HCT116 (cell line): ENCODE measurements at regions not wholly inside any gene's neighbourhood (a gene's known extent, or its start where the extent isn't known, plus 50 kb on each side); places are given as distances from the start of the nearest gene placed in this dataset.

Experiments
- ATAC-seq: fragments of 200-7000 bp; cut with Tn5 transposase; 2 replicates; pipeline ENCODE4 v1.9.1; 2020; ENCODE audit warnings: mild to moderate bottlenecking, moderate library complexity
- BruUV-seq: library from RNA; stranded (reverse); fragments of 400-500 nt; replicated peaks from 2 replicates; lab custom pipeline; 2021; lab: Mats Ljungman, UMichigan
- CTCF ChIA-PET: fragments of 300-600 bp; sonication (Branson Sonifier 250); formaldehyde crosslinking; loops from one replicate; lab custom pipeline; 2021; ENCODE audit warnings: antibody characterized with exemption; lab: Charles Lee
- POLR2A ChIA-PET: fragments of 300-600, 350-600 bp; sonication (Branson Sonifier 250); formaldehyde crosslinking; loops from one replicate; lab custom pipeline; 2021; ENCODE audit warnings: antibody characterized with exemption; lab: Charles Lee
- RAD21 ChIA-PET, 2 experiments: fragments of 300-600 bp; sonication (Branson Sonifier 250); formaldehyde crosslinking; loops; one replicate each; lab custom pipeline; 2023; ENCODE audit warnings: low total read pairs in 2 of 2; ENCODE audit not compliant: uncharacterized antibody in 2 of 2, unreplicated experiment in 2 of 2, low non-redundant PET in 1 of 2; lab: Charles Lee
- DNase-seq: peaks from one replicate; pipeline ENCODE4 v3.0.0-alpha.2; 2010; ENCODE audit warnings: low read depth, low spot score
- H2AFZ ChIP-seq: fragments of 200-600 bp; shearing (Covaris generic), sonication (generic); 2 replicates; pipeline ENCODE4 v1.6.1; 2017; ENCODE audit warnings: low read depth, mixed run types, mixed read lengths, antibody characterized with exemption, low read length; ENCODE audit not compliant: poor library complexity, severe bottlenecking
- H3K27ac ChIP-seq: 2 replicates; pipeline ENCODE4 v1.5.1; 2012; ENCODE audit warnings: low read depth, low read length
- H3K27me3 ChIP-seq: fragments of 200-600 bp; sonication (generic); 2 replicates; pipeline ENCODE4 v1.6.1; 2016; ENCODE audit warnings: mixed run types, low read length, mixed read lengths; ENCODE audit not compliant: insufficient read depth
- H3K36me3 ChIP-seq, 2 experiments: fragments of 200-500 bp in 1 of 2; fragments of 200-600 bp in 1 of 2; sonication (Bioruptor generic) in 1 of 2; sonication (generic) in 1 of 2; 2 replicates each; pipeline versions ENCODE4 v1.5.1 to v1.6.1; 2014 to 2016; ENCODE audit warnings: low read length in 2 of 2, inconsistent platforms in 1 of 2, mixed read lengths in 1 of 2, mixed run types in 1 of 2; ENCODE audit not compliant: insufficient read depth in 2 of 2, control insufficient read depth in 1 of 2
- H3K4me1 ChIP-seq, 2 experiments: fragments of 200-600 bp in 1 of 2; sonication (generic) in 1 of 2; 2 replicates each; pipeline versions ENCODE4 v1.5.1 to v1.6.1; 2012 to 2017; ENCODE audit warnings: low read length in 2 of 2, inconsistent platforms in 1 of 2, mild to moderate bottlenecking in 1 of 2, mixed read lengths in 1 of 2, mixed run types in 1 of 2, moderate library complexity in 1 of 2; ENCODE audit not compliant: insufficient read depth in 2 of 2, control insufficient read depth in 1 of 2
- H3K4me2 ChIP-seq: fragments of 200-600 bp; sonication (generic); 2 replicates; pipeline ENCODE4 v1.6.1; 2017; ENCODE audit warnings: mixed run types, low read length, mixed read lengths
- H3K4me3 ChIP-seq, 2 experiments: fragments of 200-600 bp in 1 of 2; sonication (generic) in 1 of 2; replicated peaks in 1 of 2; 2 replicates each; pipeline ENCODE4 v1.5.1; 2011 to 2016; ENCODE audit warnings: low read length in 2 of 2, control low read depth in 1 of 2, low read depth in 1 of 2, mild to moderate bottlenecking in 1 of 2, mixed read lengths in 1 of 2, mixed run types in 1 of 2
- H3K79me2 ChIP-seq: fragments of 200-600 bp; sonication (generic); 2 replicates; pipeline ENCODE4 v1.6.1; 2017; ENCODE audit warnings: mild to moderate bottlenecking, mixed run types, low read length, moderate library complexity, mixed read lengths; ENCODE audit not compliant: insufficient read depth
- H3K9ac ChIP-seq: fragments of 200-600 bp; sonication (generic); 2 replicates; pipeline ENCODE4 v1.6.1; 2016; ENCODE audit warnings: low read length, mixed read lengths
- H3K9me2 ChIP-seq: fragments of 200-600 bp; sonication (generic), shearing (Covaris generic); 2 replicates; pipeline ENCODE4 v1.6.1; 2017; ENCODE audit warnings: mixed run types, mild to moderate bottlenecking, moderate library complexity; ENCODE audit not compliant: insufficient read depth
- H3K9me3 ChIP-seq, 2 experiments: fragments of 200-500 bp in 1 of 2; fragments of 200-600 bp in 1 of 2; sonication (Bioruptor generic) in 1 of 2; sonication (generic) in 1 of 2; 2 replicates each; pipeline ENCODE4 v1.6.1; 2014 to 2017; ENCODE audit warnings: low read length in 2 of 2, mixed read lengths in 2 of 2, inconsistent platforms in 1 of 2, low read depth in 1 of 2, mild to moderate bottlenecking in 1 of 2, mixed run types in 1 of 2, moderate library complexity in 1 of 2; ENCODE audit not compliant: control insufficient read depth in 1 of 2, insufficient read depth in 1 of 2
- H4K20me1 ChIP-seq: fragments of 200-600 bp; sonication (generic), shearing (Covaris generic); 2 replicates; pipeline ENCODE4 v1.6.1; 2017; ENCODE audit warnings: mixed run types, mild to moderate bottlenecking, moderate library complexity; ENCODE audit not compliant: insufficient read depth
- ATF3 ChIP-seq: IDR thresholded peaks from 2 replicates; pipeline ENCODE4 v1.6.1; 2012
- CBX3 ChIP-seq: IDR thresholded peaks from 2 replicates; pipeline ENCODE4 v1.6.1; 2012; ENCODE audit warnings: low read depth
- CEBPB ChIP-seq: IDR thresholded peaks from 2 replicates; pipeline ENCODE4 v1.6.1; 2012; ENCODE audit warnings: low read depth
- CTCF ChIP-seq, 3 experiments: fragments of 200-600 bp in 1 of 3; sonication (generic) in 1 of 3; IDR thresholded peaks in 2 of 3; conservative IDR thresholded peaks in 1 of 3; 2 replicates each; pipeline ENCODE4 v1.5.1; 2012 to 2017; ENCODE audit warnings: low read depth in 2 of 3, low read length in 2 of 3, antibody characterized with exemption in 1 of 3, borderline replicate concordance in 1 of 3, control low read depth in 1 of 3, mild to moderate bottlenecking in 1 of 3, mixed read lengths in 1 of 3, mixed run types in 1 of 3, moderate library complexity in 1 of 3; ENCODE audit not compliant: insufficient read depth in 1 of 3
- EGR1 ChIP-seq: IDR thresholded peaks from 2 replicates; pipeline ENCODE4 v1.6.1; 2012; ENCODE audit warnings: low read depth
- ELF1 ChIP-seq: IDR thresholded peaks from 2 replicates; pipeline ENCODE4 v1.6.1; 2012; ENCODE audit warnings: low read depth, borderline replicate concordance
- EZH2 ChIP-seq: fragments of 200-600 bp; sonication (generic); IDR thresholded peaks from 2 replicates; pipeline ENCODE4 v1.6.1; 2017; ENCODE audit warnings: antibody characterized with exemption, mixed run types
- EZH2phosphoT487 ChIP-seq: fragments of 200-600 bp; IDR thresholded peaks from 2 replicates; pipeline ENCODE4 v1.6.1; 2018; ENCODE audit warnings: antibody characterized with exemption, borderline replicate concordance
- JUND ChIP-seq: IDR thresholded peaks from 2 replicates; pipeline ENCODE4 v1.6.1; 2012
- POLR2A ChIP-seq: IDR thresholded peaks from 2 replicates; pipeline ENCODE4 v1.7.0; 2011; ENCODE audit warnings: borderline replicate concordance; ENCODE audit not compliant: insufficient read depth, insufficient read length; ENCODE audit errors: extremely low read depth
- POLR2AphosphoS5 ChIP-seq: IDR thresholded peaks from 2 replicates; pipeline ENCODE4 v1.6.1; 2011; ENCODE audit warnings: mild to moderate bottlenecking, low read depth, low read length, moderate library complexity
- RAD21 ChIP-seq: IDR thresholded peaks from 2 replicates; pipeline ENCODE4 v1.6.1; 2012; ENCODE audit warnings: low read depth, mild to moderate bottlenecking
- SIN3A ChIP-seq: IDR thresholded peaks from 2 replicates; pipeline ENCODE4 v1.6.1; 2012; ENCODE audit warnings: low read depth
- SP1 ChIP-seq: IDR thresholded peaks from 2 replicates; pipeline ENCODE4 v1.6.1; 2012; ENCODE audit warnings: low read depth
- SRF ChIP-seq: IDR thresholded peaks from 2 replicates; pipeline ENCODE4 v1.6.1; 2012; ENCODE audit warnings: low read depth
- TCF7L2 ChIP-seq: IDR thresholded peaks from 2 replicates; pipeline ENCODE4 v1.7.0; 2011; ENCODE audit warnings: borderline replicate concordance, inconsistent platforms; ENCODE audit not compliant: insufficient read depth, insufficient read length; ENCODE audit errors: extremely low read depth
- YY1 ChIP-seq: IDR thresholded peaks from 2 replicates; pipeline ENCODE4 v1.6.1; 2011; ENCODE audit warnings: low read length, low read depth, moderate library complexity, mild to moderate bottlenecking; ENCODE audit not compliant: insufficient replicate concordance; ENCODE audit errors: extremely low read depth
- ZBTB33 ChIP-seq: IDR thresholded peaks from 2 replicates; pipeline ENCODE4 v1.6.1; 2011; ENCODE audit warnings: mild to moderate bottlenecking, low read length, moderate library complexity; ENCODE audit not compliant: insufficient replicate concordance; ENCODE audit errors: extremely low read depth
- ZFX ChIP-seq: fragments of 450-650 bp; IDR thresholded peaks from 2 replicates; pipeline ENCODE4 v1.6.1; 2017
- ZNF274 ChIP-seq: fragments of 200-500 bp; sonication (Bioruptor generic); IDR thresholded peaks from 2 replicates; pipeline ENCODE4 v1.6.1; 2014; ENCODE audit warnings: mild to moderate bottlenecking, low read depth, low read length, inconsistent platforms
- intact Hi-C: fragments of 100-400 bp; cut with micrococcal nuclease; formaldehyde crosslinking; loops from 2 replicates; pipeline ENCODE4 v1.10.0; 2022

- no peak for TF ChIP-seq YY1
- TF ChIP-seq, all 23 proteins: peak for 10
Measured at GRCh38 chr6:85364344-85364743, 85.5 kb upstream of the NT5E start (continued).

- peak overlapping the region in 1 of 2 experiments; percentile 41; a peak in 1 of 4 replicates for H3K4me3 ChIP-seq
- H3K9me3 ChIP-seq = no peaks in the 10 kb centered on the region
- TF ChIP-seq ZBTB33 = no peak
- TF ChIP-seq SP1 = no peak
- TF ChIP-seq ATF3 = no peak
- no peak for TF ChIP-seq EZH2phosphoT487
- TF ChIP-seq EGR1 = no peak
- TF ChIP-seq RAD21 = no peak
- TF ChIP-seq CEBPB = no peak
- TF ChIP-seq ZFX = no peak
- TF ChIP-seq POLR2AphosphoS5 = no peak
- TF ChIP-seq CBX3 = no peak
- no peak for TF ChIP-seq CTCF (IDR thresholded peaks at IDR 0.05 in 2 of 3, conservative IDR thresholded peaks at IDR 0.05 in 1 of 3; ENCODE audit: borderline replicate concordance in 1 of 3, insufficient read depth in 1 of 3, low read depth in 2 of 3, low read length in 2 of 3)
- no peak for TF ChIP-seq EZH2
- TF ChIP-seq JUND = no peak
- TF ChIP-seq SRF = no peak
- TF ChIP-seq SIN3A = no peak
- TF ChIP-seq POLR2A = no peak
- no peak for TF ChIP-seq TCF7L2
- TF ChIP-seq ZNF274 = no peak
- TF ChIP-seq ELF1 = no peak
- no peaks in the 10 kb centered on the region for H3K27me3 ChIP-seq
- H3K9me2 ChIP-seq = no peaks in the 10 kb centered on the region
- DNase-seq (no peak), ATAC-seq (no peak)
- H3K4me1 ChIP-seq = peaks cover 19 to 55% of the 10 kb centered on the region in 2 experiments
- H3K27ac ChIP-seq = no peak overlapping the region
- intact Hi-C loops = loop anchor here (5.0 kb wide), 1 partner anchor 38 kb away; no protein-coding TSS in a partner anchor
- ChIA-PET RAD21 (no interaction called here), CTCF (no interaction called here), POLR2A (no interaction called here)
- H3K36me3 ChIP-seq = no peaks in the 10 kb centered on the region
- peak overlapping the region; percentile 69 for H2AFZ ChIP-seq
- peak overlapping the region; percentile 47; the same call in 1 of the 2 replicates for H3K9ac ChIP-seq
- peak overlapping the region; percentile 71 for H3K4me2 ChIP-seq
- H4K20me1 ChIP-seq = no peaks in the 10 kb centered on the region
- BruUV-seq = no TSS peak
- no peaks in the 10 kb centered on the region for H3K79me2 ChIP-seq
Measured at GRCh38 chr6:85363870-85364269, 86.0 kb upstream of the NT5E start.
